ENCODE measurements at regions not wholly inside any gene's neighbourhood (a gene's known extent, or its start where the extent isn't known, plus 50 kb on each side); places are given as distances from the start of the nearest gene placed in this dataset.

GRCh38 chrX:9295551-9295950, 169.3 kb upstream of the TBL1X start (continued):
- TF ChIP-seq CHD7 (IDR thresholded peaks at IDR 0.05; ENCODE audit: insufficient replicate concordance, low read length) = no peak
- no peak for TF ChIP-seq JUN (IDR thresholded peaks at IDR 0.05; ENCODE audit: low read depth, low read length)
- TF ChIP-seq E2F6 (IDR thresholded peaks at IDR 0.05) = no peak
- no peak for TF ChIP-seq TBP (IDR thresholded peaks at IDR 0.05; ENCODE audit: low read depth, low read length)
- TF ChIP-seq CREB1 (IDR thresholded peaks at IDR 0.05) = no peak
- TF ChIP-seq HDAC2 (IDR thresholded peaks at IDR 0.05; ENCODE audit: borderline replicate concordance in 1 of 2, low read depth in 2 of 2, low read length in 2 of 2) = no peak
- no peak for TF ChIP-seq SIRT6 (IDR thresholded peaks at IDR 0.05; ENCODE audit: low read length)
- TF ChIP-seq PHF8 (conservative IDR thresholded peaks at IDR 0.05; ENCODE audit: low read depth, low read length) = no peak
- no peak for TF ChIP-seq RBBP5 (IDR thresholded peaks at IDR 0.05; ENCODE audit: borderline replicate concordance, low read depth, low read length)
- no peak for TF ChIP-seq GTF2F1 (IDR thresholded peaks at IDR 0.05; ENCODE audit: borderline replicate concordance, low read depth, low read length)
- TF ChIP-seq POLR2A (IDR thresholded peaks at IDR 0.05; ENCODE audit: control extremely low read depth in 1 of 2, low read depth in 2 of 2, low read length in 2 of 2) = no peak
- no peak for TF ChIP-seq MAFK (IDR thresholded peaks at IDR 0.05; ENCODE audit: low read depth, low read length)
